Fibroblast of skin of abdomen (primary cell): ENCODE measurements at regions not wholly inside any gene's neighbourhood (a gene's known extent, or its start where the extent isn't known, plus 50 kb on each side); places are given as distances from the start of the nearest gene placed in this dataset.
"Not testable (repeated sequence)": the region's sequence is repeated elsewhere in the genome, so short reads cannot be mapped to it uniquely, and the experiment has no call there.

ENCODE experiments used
- DNase-seq: peaks from one replicate; pipeline ENCODE4 v3.0.0-alpha.2; 2013

- peak; percentile 79 for DNase-seq
Measured at GRCh38 chr6:27668442-27669294, 195.8 kb upstream of the ZNF184 start.

DNA sequence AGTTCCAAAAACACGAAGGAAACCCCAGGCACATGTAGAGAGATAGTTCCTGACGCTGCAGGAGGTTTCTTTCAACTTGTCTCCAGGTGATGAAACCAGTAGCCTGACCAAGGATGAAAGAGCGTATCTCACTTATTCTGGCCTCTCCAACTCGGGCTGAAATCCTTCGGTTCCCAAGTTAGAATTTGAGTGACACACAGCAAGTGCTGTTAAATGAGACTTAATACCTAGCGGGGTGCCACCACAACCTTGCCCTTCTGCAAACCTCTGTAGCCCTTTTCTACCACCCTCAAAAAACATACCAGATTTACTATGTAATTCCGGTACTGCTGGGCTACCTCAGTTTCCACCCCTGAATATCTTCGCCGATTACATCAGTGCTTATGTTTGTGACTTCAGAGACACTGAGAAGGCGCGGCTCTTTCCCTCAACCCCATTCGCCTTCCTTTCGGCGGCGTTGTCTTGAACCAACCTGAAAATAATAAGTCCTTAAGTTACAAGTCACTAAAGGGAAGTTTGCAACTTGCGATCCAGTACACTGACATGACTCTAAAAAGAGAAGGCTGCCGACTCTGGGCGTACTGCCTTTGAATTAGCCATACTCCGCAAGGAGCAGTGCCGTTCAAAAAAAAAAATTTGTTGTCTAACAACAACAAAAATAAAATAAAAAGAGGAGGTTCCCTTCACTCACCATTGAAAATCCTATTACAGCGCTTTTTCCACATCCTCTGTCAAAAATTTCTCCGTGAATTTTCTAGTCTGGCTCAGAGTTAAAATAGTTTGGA is 194.9 kb upstream of the ZNF184 start:
- no peak for DNase-seq

- no peak for DNase-seq
Measured at GRCh38 chr6:27667016-27667656, 194.2 kb upstream of the ZNF184 start.

- DNase-seq: no peak
Measured at GRCh38 chr6:27662769-27663168, 189.9 kb upstream of the ZNF184 start.

- DNase-seq: not testable (repeated sequence)
Measured at GRCh38 chr6:27662212-27662611, 189.3 kb upstream of the ZNF184 start.

- DNase-seq: not testable (repeated sequence)
Measured at GRCh38 chr6:27653143-27653825, 180.4 kb upstream of the ZNF184 start.

DNA sequence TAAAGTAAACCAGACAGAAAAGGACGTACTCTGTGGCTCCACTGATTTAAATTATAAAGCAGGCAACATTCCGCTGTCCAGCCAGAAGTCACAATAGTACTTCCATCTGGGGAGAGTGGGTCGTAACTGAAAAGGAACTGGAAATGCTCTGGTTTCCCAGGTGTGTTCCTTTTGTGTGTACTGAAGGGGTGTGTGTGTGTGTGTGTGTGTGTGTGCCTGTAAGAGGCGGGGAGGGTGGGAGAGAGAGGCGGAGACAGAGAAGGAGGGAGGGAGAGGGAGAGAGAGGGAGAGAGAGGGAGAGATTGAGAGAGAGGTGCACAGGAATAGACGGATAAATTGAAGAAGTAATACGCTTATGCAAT is 178.4 kb upstream of the ZNF184 start:
- no peak for DNase-seq

DNA sequence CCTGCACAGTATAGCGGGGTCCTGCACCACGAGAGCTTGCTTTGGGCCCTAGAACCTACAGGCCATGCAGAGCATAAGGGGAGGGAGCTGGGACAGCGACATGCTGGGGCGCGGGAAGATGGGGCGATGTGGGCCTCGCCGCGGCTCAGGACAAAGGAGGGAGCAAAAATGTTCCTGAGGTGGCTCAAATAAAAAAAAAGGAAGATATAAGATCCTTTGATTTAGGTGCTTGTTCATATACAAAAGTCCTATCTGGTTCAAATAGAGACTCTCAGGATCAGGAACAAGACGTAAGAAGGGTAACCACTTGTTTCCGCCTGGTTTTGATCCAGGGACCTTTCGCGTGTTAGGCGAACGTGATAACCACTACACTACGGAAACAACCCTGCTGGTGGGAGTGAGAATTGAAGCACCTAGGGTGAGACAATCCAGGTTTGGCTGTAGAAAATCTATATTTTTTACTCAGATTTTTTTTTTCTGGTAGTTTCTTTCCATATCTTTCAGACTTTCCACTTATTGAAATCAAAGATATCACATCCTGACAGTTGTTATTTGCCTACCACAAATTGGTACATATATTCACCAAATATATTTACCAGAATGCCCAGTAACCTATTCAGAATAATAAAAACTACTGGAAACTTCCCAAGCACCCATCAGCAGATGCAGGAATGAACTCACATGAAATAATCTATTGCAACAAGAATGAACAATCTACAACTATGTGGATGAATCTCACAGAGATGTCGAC is 177.9 kb upstream of the ZNF184 start:
- peak; percentile 49 for DNase-seq

GRCh38 chr6:27644528-27644927 is 171.6 kb upstream of the ZNF184 start:
- no peak for DNase-seq

DNA sequence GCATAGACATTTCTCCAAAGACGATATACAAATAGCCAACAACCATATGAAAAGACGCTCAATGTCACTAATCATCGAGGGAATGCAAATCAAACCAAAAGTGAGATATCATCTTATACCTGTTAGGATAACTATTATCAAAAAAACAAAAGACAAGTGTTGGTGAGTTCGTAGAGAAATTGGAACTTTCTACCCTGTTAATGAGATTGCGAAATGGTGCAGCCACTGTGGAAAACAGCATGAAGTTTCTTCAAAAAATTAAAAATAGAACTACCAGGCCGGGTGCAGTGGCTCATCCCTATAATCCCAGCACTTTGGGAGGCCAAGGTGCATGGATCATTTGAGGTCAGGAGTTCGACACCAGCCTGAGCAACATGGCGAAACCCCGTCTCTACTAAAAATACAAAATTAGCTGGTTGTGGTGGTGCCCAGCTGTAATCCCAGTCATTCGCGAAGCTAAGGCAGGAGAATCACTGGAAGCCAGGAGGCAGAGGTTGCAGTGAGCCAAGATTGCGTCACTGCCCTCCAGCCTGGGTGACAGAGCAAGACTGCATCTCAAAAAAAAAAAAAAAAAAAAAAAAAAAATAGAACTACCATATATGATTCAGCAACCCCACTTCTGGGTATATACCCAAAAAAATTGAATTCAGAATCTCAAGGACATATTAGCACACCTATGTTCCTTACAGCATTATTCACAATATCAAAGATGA is 170.0 kb upstream of the ZNF184 start:
- no peak for DNase-seq

- not testable (repeated sequence) for DNase-seq
Measured at GRCh38 chr6:27635886-27636285, 163.0 kb upstream of the ZNF184 start.

DNA sequence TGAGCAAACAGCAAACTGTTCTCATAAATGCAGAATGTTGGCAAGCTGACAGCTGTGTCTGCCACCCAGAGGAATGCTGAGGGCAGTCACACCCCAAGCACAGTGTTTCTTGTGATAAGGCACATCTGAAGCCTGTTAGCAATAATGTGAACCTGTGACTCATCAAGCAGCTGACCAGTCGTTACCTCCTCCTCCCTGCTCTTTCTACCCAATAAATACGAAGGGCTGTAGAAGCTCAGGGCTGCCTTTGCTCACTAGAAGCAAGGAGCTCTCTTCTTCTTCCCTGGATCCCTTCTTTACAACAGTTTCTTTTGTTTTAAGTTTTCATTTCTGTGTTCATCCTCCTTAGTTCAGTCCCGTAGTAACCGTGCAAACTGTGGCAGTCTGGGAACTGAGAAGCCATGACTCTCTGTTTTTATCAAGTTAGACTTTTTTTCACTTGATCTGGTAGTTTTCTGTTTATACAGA is 160.3 kb upstream of the ZNF184 start:
- DNase-seq: not testable (repeated sequence)

GRCh38 chr6:27631609-27631916 is 158.7 kb upstream of the ZNF184 start:
- DNase-seq: no peak

DNA sequence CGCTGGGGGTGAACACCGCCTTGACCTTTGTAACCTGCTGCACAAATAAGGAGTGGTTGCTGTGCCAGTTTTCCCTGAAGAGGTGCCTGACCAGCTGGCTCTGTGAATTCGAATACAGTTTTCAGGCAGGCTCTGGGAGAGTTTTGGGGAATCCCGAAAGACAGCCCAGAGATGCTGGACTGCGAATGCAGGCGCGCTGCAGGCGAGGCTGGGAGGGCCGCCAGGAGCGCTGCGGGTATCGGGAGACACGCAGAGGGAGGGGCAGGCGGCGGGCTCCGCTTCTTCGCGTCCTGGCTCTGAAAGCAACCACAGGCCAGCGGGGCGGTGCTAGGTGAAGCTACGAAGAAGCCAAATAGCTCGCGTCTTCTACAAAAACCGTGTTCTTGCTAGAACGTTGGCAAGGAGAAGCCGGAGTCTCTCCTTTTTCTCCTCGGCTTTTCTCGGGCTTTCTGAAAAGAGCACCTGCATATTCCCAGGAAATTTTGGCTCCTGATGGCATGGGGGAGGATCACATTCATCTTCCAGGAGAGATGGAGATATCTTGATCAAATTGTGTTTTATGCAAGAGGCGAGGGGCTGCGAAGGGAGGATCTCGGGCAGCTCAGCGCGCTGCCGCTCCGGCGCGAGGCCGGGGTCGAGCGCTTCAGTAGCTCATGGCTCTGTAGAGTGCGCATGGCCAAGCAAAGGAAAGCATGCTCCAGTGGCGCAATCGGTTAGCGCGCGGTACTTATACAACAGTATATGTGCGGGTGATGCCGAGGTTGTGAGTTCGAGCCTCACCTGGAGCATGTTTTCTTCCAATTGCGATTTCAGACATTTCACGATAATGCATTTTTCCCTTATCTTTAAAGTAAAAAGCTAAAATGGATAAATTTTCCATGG is 158.1 kb upstream of the ZNF184 start:
- DNase-seq: peak; percentile 52

GRCh38 chr6:27624694-27625262 is 151.9 kb upstream of the ZNF184 start:
- DNase-seq: no peak

DNA sequence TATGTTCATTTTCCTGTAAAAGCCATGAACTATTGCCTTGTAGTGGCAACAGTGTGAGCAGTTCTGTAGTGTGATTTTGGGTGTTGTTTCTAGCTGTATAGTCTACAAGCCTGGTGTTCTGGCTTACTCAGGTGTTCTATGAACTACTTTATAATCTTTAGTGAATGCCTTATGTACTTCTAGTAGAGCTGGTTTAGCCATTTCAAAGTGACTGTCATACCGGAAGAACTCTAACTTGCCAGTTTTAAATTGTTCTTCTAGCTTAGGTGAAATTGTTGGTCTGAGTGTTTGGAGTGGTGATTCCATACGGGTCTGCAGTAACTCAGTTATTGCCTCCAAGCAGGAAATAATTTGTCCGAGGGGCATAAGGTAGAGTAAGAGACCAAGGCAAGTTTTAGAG is 150.2 kb upstream of the ZNF184 start:
- no peak for DNase-seq

DNA sequence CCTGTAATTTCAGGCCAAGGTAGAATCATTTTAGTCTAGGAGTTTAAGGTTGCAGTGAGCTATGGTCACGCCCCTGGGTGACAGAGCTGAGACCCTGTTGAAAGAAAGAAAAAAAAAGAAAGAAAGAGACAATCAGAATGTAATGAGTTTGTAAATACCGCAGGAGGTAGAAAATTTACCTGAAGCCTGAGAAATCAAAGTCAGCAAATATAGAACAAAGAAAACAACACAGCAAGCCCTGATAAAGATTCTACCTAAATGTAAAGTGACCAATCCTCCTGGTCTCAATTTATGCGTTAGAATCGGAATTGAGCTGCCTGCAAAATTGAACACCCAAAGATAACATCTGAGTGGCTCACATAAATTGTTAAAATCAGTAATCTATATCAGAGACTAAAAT is 146.5 kb upstream of the ZNF184 start:
- no peak for DNase-seq

GRCh38 chr6:27617700-27618689 is 145.1 kb upstream of the ZNF184 start:
- peak; percentile 37 for DNase-seq
